Brain microvascular endothelial cell (primary cell): ENCODE measurements at regions not wholly inside any gene's neighbourhood (a gene's known extent, or its start where the extent isn't known, plus 50 kb on each side); places are given as distances from the start of the nearest gene placed in this dataset.

Experiments
- DNase-seq: peaks from one replicate; pipeline ENCODE4 v3.0.0-alpha.2; 2020
- H3K27ac ChIP-seq: fragments of 250-450 bp; sonication (Bioruptor Pico); 2 replicates; pipeline ENCODE4 v1.5.1; 2020; ENCODE audit warnings: mild to moderate bottlenecking, moderate library complexity
- H3K27me3 ChIP-seq: fragments of 250-450 bp; sonication (Bioruptor Pico); replicated peaks from 2 replicates; pipeline ENCODE4 v1.5.1; 2020; ENCODE audit warnings: mild to moderate bottlenecking
- H3K36me3 ChIP-seq: fragments of 250-450 bp; sonication (Bioruptor Pico); replicated peaks from 2 replicates; pipeline ENCODE4 v1.5.1; 2020; ENCODE audit warnings: mild to moderate bottlenecking
- H3K4me3 ChIP-seq: 2 replicates; pipeline ENCODE4 v1.5.1; 2011; ENCODE audit warnings: low read depth, mild to moderate bottlenecking, control low read depth, low read length, moderate library complexity
- in situ Hi-C: cut with HindIII; loops from 2 replicates; pipeline ENCODE4 v1.10.0; 2017; ENCODE audit warnings: low sequenced_read_pairs, low pct_ligation_motif_present
- TF ChIP-seq, protein P1 (sequence below): IDR thresholded peaks from 2 replicates; pipeline ENCODE4 v1.5.1; 2011; ENCODE audit warnings: low read depth, mild to moderate bottlenecking, moderate library complexity, low read length, control low read depth, inconsistent platforms; ENCODE audit errors: missing control alignments

DNA sequence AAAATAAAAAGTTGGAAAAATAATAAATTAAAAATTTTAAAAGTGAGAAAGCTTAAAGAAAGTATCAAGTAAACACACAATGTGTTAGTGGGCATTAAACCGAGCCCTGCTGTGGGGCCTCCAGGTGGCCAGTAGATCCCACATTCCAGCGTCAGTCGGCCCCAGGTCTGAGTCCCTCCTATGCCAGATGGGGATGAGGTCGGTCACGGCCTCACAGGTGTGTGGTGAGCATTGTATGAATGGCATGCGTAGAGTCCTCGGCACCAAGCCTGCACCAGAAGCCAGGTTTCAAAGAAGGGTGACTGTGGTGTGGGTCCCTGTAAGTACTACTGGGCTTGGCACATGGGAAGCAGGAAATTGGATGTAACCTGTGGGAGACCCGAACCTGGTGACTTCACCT is 75.6 kb upstream of the MSX1 start:
- TF ChIP-seq, protein P1, sequence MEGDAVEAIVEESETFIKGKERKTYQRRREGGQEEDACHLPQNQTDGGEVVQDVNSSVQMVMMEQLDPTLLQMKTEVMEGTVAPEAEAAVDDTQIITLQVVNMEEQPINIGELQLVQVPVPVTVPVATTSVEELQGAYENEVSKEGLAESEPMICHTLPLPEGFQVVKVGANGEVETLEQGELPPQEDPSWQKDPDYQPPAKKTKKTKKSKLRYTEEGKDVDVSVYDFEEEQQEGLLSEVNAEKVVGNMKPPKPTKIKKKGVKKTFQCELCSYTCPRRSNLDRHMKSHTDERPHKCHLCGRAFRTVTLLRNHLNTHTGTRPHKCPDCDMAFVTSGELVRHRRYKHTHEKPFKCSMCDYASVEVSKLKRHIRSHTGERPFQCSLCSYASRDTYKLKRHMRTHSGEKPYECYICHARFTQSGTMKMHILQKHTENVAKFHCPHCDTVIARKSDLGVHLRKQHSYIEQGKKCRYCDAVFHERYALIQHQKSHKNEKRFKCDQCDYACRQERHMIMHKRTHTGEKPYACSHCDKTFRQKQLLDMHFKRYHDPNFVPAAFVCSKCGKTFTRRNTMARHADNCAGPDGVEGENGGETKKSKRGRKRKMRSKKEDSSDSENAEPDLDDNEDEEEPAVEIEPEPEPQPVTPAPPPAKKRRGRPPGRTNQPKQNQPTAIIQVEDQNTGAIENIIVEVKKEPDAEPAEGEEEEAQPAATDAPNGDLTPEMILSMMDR, result no peak
- no peaks in the 10 kb centered on the region for H3K27me3 ChIP-seq
- in situ Hi-C loops, result no loop called here
- no peak overlapping the region for H3K27ac ChIP-seq
- DNase-seq, result no peak
- no peaks in the 10 kb centered on the region for H3K36me3 ChIP-seq
- no peak overlapping the region for H3K4me3 ChIP-seq

DNA sequence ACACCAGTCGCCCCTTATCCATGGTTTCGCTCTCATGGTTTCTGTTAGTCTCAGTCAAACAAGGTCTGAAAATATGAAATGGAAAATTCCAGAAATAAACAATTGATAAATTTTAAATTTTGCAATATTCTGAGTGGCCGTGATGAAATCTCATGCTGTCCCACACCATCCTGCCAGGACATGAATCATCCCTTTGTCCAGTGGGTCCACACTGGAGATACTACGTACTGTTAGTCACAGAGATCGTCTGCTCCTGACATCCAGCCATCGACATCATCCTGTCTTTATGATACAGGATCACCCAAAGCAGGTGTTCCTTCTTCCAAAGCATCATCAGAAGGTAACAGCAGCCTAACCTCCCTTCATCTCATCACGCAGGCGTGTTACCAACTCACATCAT is 76.5 kb upstream of the MSX1 start:
- TF ChIP-seq, protein P1, result no peak

DNA sequence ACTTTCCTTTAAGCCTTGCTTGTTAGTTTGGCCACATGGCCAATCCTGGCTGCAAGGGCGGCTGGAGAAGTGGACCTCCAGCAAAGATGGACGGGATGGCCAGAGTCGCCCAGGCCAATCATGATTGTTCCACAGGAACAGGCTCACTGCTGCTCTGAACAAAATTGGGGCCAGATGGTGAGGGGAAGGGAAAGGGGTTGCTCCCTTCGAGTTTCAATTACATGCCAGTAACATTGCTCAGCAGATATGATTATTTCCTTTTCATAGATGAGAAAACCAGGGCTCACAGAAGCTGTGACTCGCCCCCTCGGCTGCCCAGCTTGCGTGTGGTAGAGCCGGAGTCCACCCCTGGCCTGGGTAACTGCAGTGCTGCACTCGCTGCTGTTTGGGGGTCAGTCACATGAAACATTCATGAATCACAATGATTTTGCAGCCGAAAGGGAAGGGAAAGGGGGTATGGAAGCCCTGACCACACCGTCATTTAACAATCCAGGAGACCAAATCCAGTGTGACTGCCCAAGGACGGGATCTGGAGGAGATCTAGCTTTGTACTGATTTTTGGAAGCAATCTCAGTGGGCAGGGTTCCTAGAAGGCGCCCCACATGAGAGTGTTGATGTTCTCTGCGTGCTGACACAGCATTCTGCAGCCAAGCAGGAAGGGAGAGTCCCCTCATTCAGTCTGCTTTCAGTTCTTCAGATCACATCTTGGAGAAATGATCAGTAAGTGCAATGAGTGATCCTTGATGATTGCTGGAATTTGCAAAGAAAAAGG is 77.3 kb upstream of the MSX1 start:
- Histone ChIP-seq H3K27me3 (no peaks in the 10 kb centered on the region), H3K36me3 (no peaks in the 10 kb centered on the region), H3K27ac (no peak overlapping the region), H3K4me3 (no peak overlapping the region)
- in situ Hi-C loops, result no loop called here
- TF ChIP-seq, protein P1, result no peak
- DNase-seq, result no peak

More for the DNA sequence above, 76.5 kb upstream of the MSX1 start:
- peak; percentile 11 for DNase-seq
- in situ Hi-C loops, result no loop called here
- Histone ChIP-seq H3K27me3 (no peaks in the 10 kb centered on the region), H3K4me3 (no peak overlapping the region), H3K27ac (no peak overlapping the region), H3K36me3 (no peaks in the 10 kb centered on the region)

DNA sequence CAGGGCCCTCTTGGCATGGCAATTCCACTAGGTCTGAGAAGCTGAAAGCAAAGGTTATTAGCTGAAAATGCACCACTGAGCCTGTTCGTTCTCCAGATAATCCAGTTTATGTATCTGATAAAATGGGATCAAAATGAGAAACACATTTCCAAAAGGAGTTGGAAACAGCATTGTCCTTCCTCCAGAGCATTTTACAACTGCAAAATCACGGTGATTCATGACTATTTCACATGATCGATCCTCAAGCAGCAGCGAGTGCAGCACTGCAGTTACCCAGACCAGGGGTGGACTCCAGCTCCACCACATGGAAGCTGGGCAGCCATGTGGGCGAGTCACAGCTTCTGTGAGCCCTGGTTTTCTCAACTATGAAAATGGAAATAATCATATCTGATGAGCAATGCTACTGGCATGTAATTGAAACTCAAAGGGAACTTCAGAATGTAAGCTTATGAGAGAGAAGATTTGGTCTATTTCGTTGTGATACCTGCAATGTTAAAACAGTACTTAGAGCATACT is 78.7 kb upstream of the MSX1 start:
- in situ Hi-C loops, result no loop called here
- Histone ChIP-seq H3K27me3 (no peaks in the 10 kb centered on the region), H3K4me3 (no peak overlapping the region), H3K27ac (no peak overlapping the region), H3K36me3 (no peaks in the 10 kb centered on the region)
- peak; percentile 63 for DNase-seq
- TF ChIP-seq, protein P1, result peak; percentile 30

DNA sequence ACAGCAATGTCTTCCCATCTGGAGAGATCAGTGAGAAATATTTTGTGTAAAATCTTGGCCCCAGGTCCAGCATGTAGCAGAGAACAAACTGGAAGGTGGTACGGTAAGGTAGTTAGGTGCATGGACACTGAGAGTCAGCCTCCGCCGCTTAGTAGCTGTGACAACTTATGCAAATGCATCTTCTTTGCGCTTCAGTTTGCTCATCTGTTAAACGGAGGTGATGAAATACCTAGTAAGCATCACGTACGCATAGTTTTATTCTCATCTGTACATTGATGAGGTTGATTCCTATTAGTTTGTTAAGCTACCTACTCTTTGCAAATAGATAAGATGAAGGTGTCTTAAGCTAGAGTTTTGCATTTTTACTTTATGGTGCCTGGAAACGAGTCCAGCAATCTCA is 80.0 kb upstream of the MSX1 start:
- no peak for DNase-seq
- in situ Hi-C loops, result no loop called here
- H3K4me3 ChIP-seq, result no peak overlapping the region
- H3K27ac ChIP-seq, result no peak overlapping the region
- TF ChIP-seq, protein P1, result no peak
- no peaks in the 10 kb centered on the region for H3K36me3 ChIP-seq
- no peaks in the 10 kb centered on the region for H3K27me3 ChIP-seq
